GM12892 (cell line): ENCODE measurements at regions not wholly inside any gene's neighbourhood (a gene's known extent, or its start where the extent isn't known, plus 50 kb on each side); places are given as distances from the start of the nearest gene placed in this dataset.

ENCODE experiments used
- POLR2A ChIP-seq: IDR thresholded peaks from 2 replicates; pipeline ENCODE4 v1.6.1; 2011; ENCODE audit warnings: low read depth, low read length, control low read depth
- TAF1 ChIP-seq: IDR thresholded peaks from 2 replicates; pipeline ENCODE4 v1.6.1; 2011; ENCODE audit warnings: low read depth, mild to moderate bottlenecking, control low read depth, low read length, borderline replicate concordance

GRCh38 chr5:28961816-28962215 is 1923.4 kb upstream of the CDH9 start:
- TF ChIP-seq TAF1, result no peak
- TF ChIP-seq POLR2A, result no peak
